ENCODE measurements at regions not wholly inside any gene's neighbourhood (a gene's known extent, or its start where the extent isn't known, plus 50 kb on each side); places are given as distances from the start of the nearest gene placed in this dataset.

GRCh38 chr7:79735012-79735411, 281.5 kb upstream of the MAGI2 start:
- TF ChIP-seq MXD4 (CRISPR knock-in tag; IDR thresholded peaks at IDR 0.05; ENCODE audit: borderline replicate concordance) (no peak), SMAD4 (CRISPR knock-in tag; IDR thresholded peaks at IDR 0.05) (no peak), MAX (CRISPR knock-in tag; IDR thresholded peaks at IDR 0.05) (no peak), CBFB (CRISPR knock-in tag; IDR thresholded peaks at IDR 0.05; ENCODE audit: low read depth) (no peak), ZNF121 (CRISPR knock-in tag; IDR thresholded peaks at IDR 0.05) (no peak), NFATC4 (CRISPR knock-in tag; IDR thresholded peaks at IDR 0.05) (no peak), ETV6 (CRISPR knock-in tag; IDR thresholded peaks at IDR 0.05) (no peak), ZNF232 (CRISPR knock-in tag; IDR thresholded peaks at IDR 0.05) (no peak)
- TF ChIP-seq, protein P1, sequence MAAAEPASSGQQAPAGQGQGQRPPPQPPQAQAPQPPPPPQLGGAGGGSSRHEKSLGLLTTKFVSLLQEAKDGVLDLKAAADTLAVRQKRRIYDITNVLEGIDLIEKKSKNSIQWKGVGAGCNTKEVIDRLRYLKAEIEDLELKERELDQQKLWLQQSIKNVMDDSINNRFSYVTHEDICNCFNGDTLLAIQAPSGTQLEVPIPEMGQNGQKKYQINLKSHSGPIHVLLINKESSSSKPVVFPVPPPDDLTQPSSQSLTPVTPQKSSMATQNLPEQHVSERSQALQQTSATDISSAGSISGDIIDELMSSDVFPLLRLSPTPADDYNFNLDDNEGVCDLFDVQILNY (CRISPR knock-in tag; IDR thresholded peaks at IDR 0.05): no peak
- H3K4me3 Mint-ChIP-seq: no peak overlapping the region

GRCh38 chr7:79734181-79734580, 280.7 kb upstream of the MAGI2 start:
- Mint-ChIP-seq H3K9me3 (peaks cover 45% of the 10 kb centered on the region), H3K4me1 (no peaks in the 10 kb centered on the region), H3K36me3 (peaks cover 4% of the 10 kb centered on the region; the same call in 1 of the 2 replicates), H3K4me3 (no peak overlapping the region), H3K27me3 (ENCODE audit: low read depth) (no peaks in the 10 kb centered on the region; the same call in 1 of the 2 replicates), H3K27ac (no peak overlapping the region)
- CTCF ChIA-PET: no interaction called here
- TF ChIP-seq, protein P2, sequence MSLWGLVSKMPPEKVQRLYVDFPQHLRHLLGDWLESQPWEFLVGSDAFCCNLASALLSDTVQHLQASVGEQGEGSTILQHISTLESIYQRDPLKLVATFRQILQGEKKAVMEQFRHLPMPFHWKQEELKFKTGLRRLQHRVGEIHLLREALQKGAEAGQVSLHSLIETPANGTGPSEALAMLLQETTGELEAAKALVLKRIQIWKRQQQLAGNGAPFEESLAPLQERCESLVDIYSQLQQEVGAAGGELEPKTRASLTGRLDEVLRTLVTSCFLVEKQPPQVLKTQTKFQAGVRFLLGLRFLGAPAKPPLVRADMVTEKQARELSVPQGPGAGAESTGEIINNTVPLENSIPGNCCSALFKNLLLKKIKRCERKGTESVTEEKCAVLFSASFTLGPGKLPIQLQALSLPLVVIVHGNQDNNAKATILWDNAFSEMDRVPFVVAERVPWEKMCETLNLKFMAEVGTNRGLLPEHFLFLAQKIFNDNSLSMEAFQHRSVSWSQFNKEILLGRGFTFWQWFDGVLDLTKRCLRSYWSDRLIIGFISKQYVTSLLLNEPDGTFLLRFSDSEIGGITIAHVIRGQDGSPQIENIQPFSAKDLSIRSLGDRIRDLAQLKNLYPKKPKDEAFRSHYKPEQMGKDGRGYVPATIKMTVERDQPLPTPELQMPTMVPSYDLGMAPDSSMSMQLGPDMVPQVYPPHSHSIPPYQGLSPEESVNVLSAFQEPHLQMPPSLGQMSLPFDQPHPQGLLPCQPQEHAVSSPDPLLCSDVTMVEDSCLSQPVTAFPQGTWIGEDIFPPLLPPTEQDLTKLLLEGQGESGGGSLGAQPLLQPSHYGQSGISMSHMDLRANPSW (CRISPR knock-in tag; conservative IDR thresholded peaks at IDR 0.05; ENCODE audit: low read depth): no peak
- no peak for TF ChIP-seq JUN (CRISPR knock-in tag; IDR thresholded peaks at IDR 0.05)
- POLR2A ChIA-PET: no interaction called here
- DNase-seq (ENCODE audit: low spot score) (no peak), ATAC-seq (no peak)

More at GRCh38 chr7:79735012-79735411, 281.5 kb upstream of the MAGI2 start:
- ChIA-PET CTCF (no interaction called here), POLR2A (no interaction called here)
- peaks cover 4% of the 10 kb centered on the region; the same call in 1 of the 2 replicates for H3K36me3 Mint-ChIP-seq
- no peak overlapping the region for H3K27ac Mint-ChIP-seq
- peaks cover 44% of the 10 kb centered on the region for H3K9me3 Mint-ChIP-seq
- no peaks in the 10 kb centered on the region for H3K4me1 Mint-ChIP-seq
- DNase-seq (ENCODE audit: low spot score) (no peak), ATAC-seq (no peak)
- H3K27me3 Mint-ChIP-seq (ENCODE audit: low read depth): no peaks in the 10 kb centered on the region; the same call in 1 of the 2 replicates

DNA sequence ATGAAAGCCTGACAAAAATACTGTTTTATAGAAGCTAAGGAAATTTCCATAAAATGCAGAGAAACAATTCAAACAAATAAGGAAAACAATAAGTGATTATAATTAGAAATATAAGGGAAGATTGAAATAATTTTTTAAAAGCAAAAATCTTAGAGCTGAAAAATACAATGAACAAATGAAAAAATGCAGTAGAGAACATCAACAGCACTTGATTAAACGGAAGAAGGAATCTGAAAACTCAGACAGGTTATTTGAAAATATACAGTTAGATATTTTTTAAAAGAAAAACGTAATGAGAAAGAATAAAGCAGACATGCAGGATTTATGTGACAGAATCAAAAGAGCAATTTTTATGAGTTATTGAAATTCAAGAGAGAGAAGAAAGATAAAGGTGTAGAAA, 279.1 kb upstream of the MAGI2 start:
- POLR2A ChIA-PET: no interaction called here
- Mint-ChIP-seq H3K9me3 (peaks cover 48% of the 10 kb centered on the region), H3K4me3 (no peak overlapping the region), H3K27me3 (ENCODE audit: low read depth) (no peaks in the 10 kb centered on the region; the same call in 1 of the 2 replicates), H3K27ac (no peak overlapping the region), H3K4me1 (no peaks in the 10 kb centered on the region), H3K36me3 (peaks cover 4% of the 10 kb centered on the region; the same call in 1 of the 2 replicates)
- CTCF ChIA-PET: interaction anchor here (1.3 kb wide), 1 partner anchor 10 kb away, joined by 4 read pairs; no protein-coding TSS in a partner anchor
- TF ChIP-seq ZBTB21 (CRISPR knock-in tag; IDR thresholded peaks at IDR 0.05; ENCODE audit: borderline replicate concordance) (no peak), NFYB (CRISPR knock-in tag; conservative IDR thresholded peaks at IDR 0.05; ENCODE audit: low read depth) (no peak), ZNF396 (CRISPR knock-in tag; IDR thresholded peaks at IDR 0.05; ENCODE audit: borderline replicate concordance) (no peak), CREB1 (CRISPR knock-in tag; IDR thresholded peaks at IDR 0.05) (no peak), FOXJ3 (CRISPR knock-in tag; IDR thresholded peaks at IDR 0.05; ENCODE audit: borderline replicate concordance) (no peak)
- TF ChIP-seq, protein P3, sequence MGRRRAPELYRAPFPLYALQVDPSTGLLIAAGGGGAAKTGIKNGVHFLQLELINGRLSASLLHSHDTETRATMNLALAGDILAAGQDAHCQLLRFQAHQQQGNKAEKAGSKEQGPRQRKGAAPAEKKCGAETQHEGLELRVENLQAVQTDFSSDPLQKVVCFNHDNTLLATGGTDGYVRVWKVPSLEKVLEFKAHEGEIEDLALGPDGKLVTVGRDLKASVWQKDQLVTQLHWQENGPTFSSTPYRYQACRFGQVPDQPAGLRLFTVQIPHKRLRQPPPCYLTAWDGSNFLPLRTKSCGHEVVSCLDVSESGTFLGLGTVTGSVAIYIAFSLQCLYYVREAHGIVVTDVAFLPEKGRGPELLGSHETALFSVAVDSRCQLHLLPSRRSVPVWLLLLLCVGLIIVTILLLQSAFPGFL (CRISPR knock-in tag; IDR thresholded peaks at IDR 0.05; ENCODE audit: borderline replicate concordance): no peak
- TF ChIP-seq, protein P4, sequence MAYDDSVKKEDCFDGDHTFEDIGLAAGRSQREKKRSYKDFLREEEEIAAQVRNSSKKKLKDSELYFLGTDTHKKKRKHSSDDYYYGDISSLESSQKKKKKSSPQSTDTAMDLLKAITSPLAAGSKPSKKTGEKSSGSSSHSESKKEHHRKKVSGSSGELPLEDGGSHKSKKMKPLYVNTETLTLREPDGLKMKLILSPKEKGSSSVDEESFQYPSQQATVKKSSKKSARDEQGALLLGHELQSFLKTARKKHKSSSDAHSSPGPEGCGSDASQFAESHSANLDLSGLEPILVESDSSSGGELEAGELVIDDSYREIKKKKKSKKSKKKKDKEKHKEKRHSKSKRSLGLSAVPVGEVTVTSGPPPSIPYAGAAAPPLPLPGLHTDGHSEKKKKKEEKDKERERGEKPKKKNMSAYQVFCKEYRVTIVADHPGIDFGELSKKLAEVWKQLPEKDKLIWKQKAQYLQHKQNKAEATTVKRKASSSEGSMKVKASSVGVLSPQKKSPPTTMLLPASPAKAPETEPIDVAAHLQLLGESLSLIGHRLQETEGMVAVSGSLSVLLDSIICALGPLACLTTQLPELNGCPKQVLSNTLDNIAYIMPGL (CRISPR knock-in tag; IDR thresholded peaks at IDR 0.05): no peak
- no peak for ATAC-seq
- no peak for DNase-seq (ENCODE audit: low spot score)
